HG03432 (cell line): ENCODE measurements at regions not wholly inside any gene's neighbourhood (a gene's known extent, or its start where the extent isn't known, plus 50 kb on each side); places are given as distances from the start of the nearest gene placed in this dataset.

Experiments used
- ATAC-seq: cut with Tn5 transposase; IDR thresholded peaks from one replicate; pipeline ENCODE4 v1.9.1; 2021; ENCODE audit warnings: mild to moderate bottlenecking, moderate library complexity; ENCODE audit not compliant: unreplicated experiment

GRCh38 chr22:49499433-49500075, 328.1 kb downstream of the BRD1 start:
- no peak for ATAC-seq

- no peak for ATAC-seq
Measured at GRCh38 chr22:49497266-49497665, 330.4 kb downstream of the BRD1 start.

- ATAC-seq, result no peak
Measured at GRCh38 chr22:49494555-49494954, 333.1 kb downstream of the BRD1 start.

GRCh38 chr22:49492741-49493251, 334.9 kb downstream of the BRD1 start:
- ATAC-seq, result no peak

- ATAC-seq, result no peak
Measured at GRCh38 chr22:49492308-49492707, 335.4 kb downstream of the BRD1 start.

- no peak for ATAC-seq
Measured at GRCh38 chr22:49491726-49492125, 335.9 kb downstream of the BRD1 start.

GRCh38 chr22:49491221-49491635, 336.4 kb downstream of the BRD1 start:
- no peak for ATAC-seq

- ATAC-seq, result no peak
Measured at GRCh38 chr22:49490692-49491091, 337.0 kb downstream of the BRD1 start.

GRCh38 chr22:49489821-49490220, 337.9 kb downstream of the BRD1 start:
- ATAC-seq, result no peak

- no peak for ATAC-seq
Measured at GRCh38 chr22:49488943-49489342, 338.7 kb downstream of the BRD1 start.

GRCh38 chr22:49487950-49488349, 339.7 kb downstream of the BRD1 start:
- ATAC-seq, result no peak

- no peak for ATAC-seq
Measured at GRCh38 chr22:49486225-49486624, 341.4 kb downstream of the BRD1 start.

- ATAC-seq, result no peak
Measured at GRCh38 chr22:49483946-49484345, 343.7 kb downstream of the BRD1 start.

GRCh38 chr22:49483281-49483870, 344.3 kb downstream of the BRD1 start:
- ATAC-seq, result no peak

GRCh38 chr22:49482811-49483210, 344.9 kb downstream of the BRD1 start:
- no peak for ATAC-seq

GRCh38 chr22:49481659-49482399, 345.8 kb downstream of the BRD1 start:
- ATAC-seq, result no peak

GRCh38 chr22:49480896-49481658, 346.6 kb downstream of the BRD1 start:
- no peak for ATAC-seq

- ATAC-seq, result no peak
Measured at GRCh38 chr22:49480331-49480730, 347.3 kb downstream of the BRD1 start.

- ATAC-seq, result no peak
Measured at GRCh38 chr22:49479566-49479965, 348.1 kb downstream of the BRD1 start.

GRCh38 chr22:49476800-49477400, 350.8 kb downstream of the BRD1 start:
- no peak for ATAC-seq

- no peak for ATAC-seq
Measured at GRCh38 chr22:49476176-49476575, 351.5 kb downstream of the BRD1 start.
